DND-41 (cell line): ENCODE measurements at regions not wholly inside any gene's neighbourhood (a gene's known extent, or its start where the extent isn't known, plus 50 kb on each side); places are given as distances from the start of the nearest gene placed in this dataset.

Experiments
- CTCF ChIP-seq: IDR thresholded peaks from 2 replicates; pipeline ENCODE4 v1.5.1; 2012; ENCODE audit warnings: borderline replicate concordance, low read length, moderate library complexity, mild to moderate bottlenecking; ENCODE audit not compliant: poor library complexity, severe bottlenecking; ENCODE audit errors: extremely low read depth
- EZH2 ChIP-seq: IDR thresholded peaks from 3 replicates; pipeline ENCODE4 v1.6.1; 2012; ENCODE audit warnings: borderline replicate concordance, low read depth, mild to moderate bottlenecking, moderate library complexity, low read length, inconsistent platforms; ENCODE audit not compliant: severe bottlenecking

GRCh38 chr3:71865727-71866126 is 80.8 kb upstream of the PROK2 start:
- no peak for TF ChIP-seq CTCF
- no peak for TF ChIP-seq EZH2
